IMR-90 (cell line): ENCODE measurements at regions not wholly inside any gene's neighbourhood (a gene's known extent, or its start where the extent isn't known, plus 50 kb on each side); places are given as distances from the start of the nearest gene placed in this dataset.

ENCODE experiments used
- ATAC-seq: fragments of 200-7000 bp; cut with Tn5 transposase; 2 replicates; pipeline ENCODE4 v1.9.1; 2020; ENCODE audit warnings: low read depth, mild to moderate bottlenecking, moderate library complexity
- BruUV-seq: library from RNA; stranded (reverse); fragments of 400-500 nt; replicated peaks from 2 replicates; lab custom pipeline; 2021; lab: Mats Ljungman, UMichigan
- CTCF ChIA-PET: fragments of 300-600 bp; formaldehyde crosslinking; extraction: SDS; loops from one replicate; lab custom pipeline; 2021; ENCODE audit warnings: antibody characterized with exemption; lab: Yijun Ruan, JAX
- POLR2A ChIA-PET: fragments of 300-600 bp; sonication (Branson Sonifier 250); formaldehyde crosslinking; loops from one replicate; lab custom pipeline; 2022; ENCODE audit warnings: antibody characterized with exemption; ENCODE audit not compliant: unreplicated experiment; lab: Charles Lee
- DNase-seq: peaks from one replicate; pipeline ENCODE4 v3.0.0; 2013
- H2AFZ ChIP-seq: replicated peaks from 2 replicates; pipeline ENCODE3; 2013; ENCODE audit warnings: low read length, mild to moderate bottlenecking; ENCODE audit not compliant: poor library complexity
- H2AK5ac ChIP-seq: 2 replicates; pipeline ENCODE4 v1.6.1; 2013; ENCODE audit warnings: low read depth, low read length, inconsistent platforms
- H2AK9ac ChIP-seq: replicated peaks from 2 replicates; pipeline ENCODE3; 2013; ENCODE audit warnings: mild to moderate bottlenecking, low read depth, low read length, moderate library complexity; ENCODE audit not compliant: poor library complexity
- H2BK120ac ChIP-seq: 2 replicates; pipeline ENCODE4 v1.6.1; 2013; ENCODE audit warnings: low read depth, low read length, inconsistent platforms
- H2BK15ac ChIP-seq: 3 replicates; pipeline ENCODE4 v1.6.1; 2013; ENCODE audit warnings: low read depth, low read length, inconsistent platforms
- H2BK20ac ChIP-seq: 2 replicates; pipeline ENCODE4 v1.6.1; 2013; ENCODE audit warnings: low read depth, mild to moderate bottlenecking, inconsistent platforms, low read length, moderate library complexity
- H2BK5ac ChIP-seq: 2 replicates; pipeline ENCODE4 v1.6.1; 2013; ENCODE audit warnings: mild to moderate bottlenecking, low read depth, low read length, inconsistent platforms; ENCODE audit not compliant: poor library complexity, severe bottlenecking
- H3K14ac ChIP-seq: replicated peaks from 2 replicates; pipeline ENCODE4 v1.6.1; 2013; ENCODE audit warnings: low read depth, low read length, inconsistent platforms
- H3K18ac ChIP-seq: 2 replicates; pipeline ENCODE4 v1.6.1; 2013; ENCODE audit warnings: low read depth, low read length, control low read depth
- H3K23ac ChIP-seq: 2 replicates; pipeline ENCODE4 v1.6.1; 2013; ENCODE audit warnings: low read depth, low read length, inconsistent platforms
- H3K27ac ChIP-seq: 2 replicates; pipeline ENCODE4 v1.5.1; 2013; ENCODE audit warnings: mild to moderate bottlenecking, control low read depth, low read length; ENCODE audit not compliant: insufficient read depth
- H3K27me3 ChIP-seq: 2 replicates; pipeline ENCODE4 v1.6.1; 2013; ENCODE audit warnings: low read length; ENCODE audit not compliant: control insufficient read depth, insufficient read depth
- H3K36me3 ChIP-seq: 2 replicates; pipeline ENCODE4 v1.6.1; 2013; ENCODE audit warnings: low read length, mixed read lengths; ENCODE audit not compliant: control insufficient read depth, insufficient read depth
- H3K4ac ChIP-seq: 2 replicates; pipeline ENCODE4 v1.6.1; 2013; ENCODE audit warnings: low read depth, low read length, inconsistent platforms
- H3K4me1 ChIP-seq: 2 replicates; pipeline ENCODE4 v1.6.1; 2013; ENCODE audit warnings: low read length, mixed read lengths; ENCODE audit not compliant: control insufficient read depth, insufficient read depth
- H3K4me2 ChIP-seq: 2 replicates; pipeline ENCODE4 v1.6.1; 2013; ENCODE audit warnings: low read depth, mild to moderate bottlenecking, control low read depth, low read length, moderate library complexity
- H3K4me3 ChIP-seq: 2 replicates; pipeline ENCODE4 v1.5.1; 2013; ENCODE audit warnings: low read depth, mild to moderate bottlenecking, control low read depth, low read length, moderate library complexity; ENCODE audit not compliant: insufficient read depth
- H3K56ac ChIP-seq: 2 replicates; pipeline ENCODE4 v1.6.1; 2013; ENCODE audit warnings: low read length, inconsistent platforms; ENCODE audit not compliant: insufficient read depth; ENCODE audit errors: extremely low read depth
- H3K79me1 ChIP-seq, 2 experiments: 2 replicates each; pipeline ENCODE4 v1.6.1; 2013; ENCODE audit warnings: low read length in 2 of 2, inconsistent platforms in 1 of 2, low read depth in 1 of 2
- H3K9ac ChIP-seq: 2 replicates; pipeline ENCODE4 v1.6.1; 2013; ENCODE audit warnings: low read depth, low read length, control low read depth
- H3K9me1 ChIP-seq: 2 replicates; pipeline ENCODE4 v1.6.1; 2013; ENCODE audit warnings: low read length, inconsistent platforms; ENCODE audit not compliant: insufficient read depth
- H3K9me3 ChIP-seq: 2 replicates; pipeline ENCODE4 v1.6.1; 2013; ENCODE audit warnings: low read length; ENCODE audit not compliant: control insufficient read depth, insufficient read depth
- H4K20me1 ChIP-seq: 2 replicates; pipeline ENCODE4 v1.6.1; 2013; ENCODE audit warnings: low read length, inconsistent platforms; ENCODE audit not compliant: insufficient read depth
- H4K5ac ChIP-seq: 2 replicates; pipeline ENCODE4 v1.6.1; 2013; ENCODE audit warnings: mild to moderate bottlenecking, low read depth, low read length, control low read depth
- H4K8ac ChIP-seq, 2 experiments: 2 replicates each; pipeline ENCODE4 v1.6.1; 2013; ENCODE audit warnings: low read depth in 2 of 2, low read length in 2 of 2, control low read depth in 1 of 2, inconsistent platforms in 1 of 2
- H4K91ac ChIP-seq: 2 replicates; pipeline ENCODE4 v1.6.1; 2013; ENCODE audit warnings: low read depth, low read length, inconsistent platforms; ENCODE audit not compliant: insufficient read depth
- CEBPB ChIP-seq: IDR thresholded peaks from 2 replicates; pipeline ENCODE4 v1.6.1; 2012; ENCODE audit warnings: low read depth, low read length, improper control_type of control experiment
- CHD1 ChIP-seq: IDR thresholded peaks from 2 replicates; pipeline ENCODE4 v1.6.1; 2012; ENCODE audit warnings: low read depth, low read length, improper control_type of control experiment
- ELK1 ChIP-seq: fragments of 150-350 bp; IDR thresholded peaks from 2 replicates; pipeline ENCODE4 v1.6.1; 2016; ENCODE audit warnings: low read depth, mild to moderate bottlenecking, low read length, moderate library complexity, borderline replicate concordance
- MAFK ChIP-seq: IDR thresholded peaks from 2 replicates; pipeline ENCODE4 v1.6.1; 2012; ENCODE audit warnings: low read depth, low read length, improper control_type of control experiment
- MAZ ChIP-seq: IDR thresholded peaks from 2 replicates; pipeline ENCODE4 v1.6.1; 2012; ENCODE audit warnings: low read depth, mild to moderate bottlenecking, low read length, improper control_type of control experiment, moderate library complexity, borderline replicate concordance
- POLR2A ChIP-seq: IDR thresholded peaks from 2 replicates; pipeline ENCODE4 v1.6.1; 2012; ENCODE audit warnings: mild to moderate bottlenecking, low read depth, low read length
- RAD21 ChIP-seq: IDR thresholded peaks from 2 replicates; pipeline ENCODE4 v1.6.1; 2012; ENCODE audit warnings: low read length, improper control_type of control experiment
- RCOR1 ChIP-seq: IDR thresholded peaks from 2 replicates; pipeline ENCODE4 v1.6.1; 2012; ENCODE audit warnings: mild to moderate bottlenecking, low read length, improper control_type of control experiment; ENCODE audit not compliant: insufficient replicate concordance
- SMC3 ChIP-seq: fragments of 150-350 bp; IDR thresholded peaks from 2 replicates; pipeline ENCODE4 v1.6.1; 2016; ENCODE audit warnings: low read depth, mild to moderate bottlenecking, antibody characterized with exemption, low read length, moderate library complexity
- WGBS, 2 experiments: methylation state at CpG; one replicate each; pipeline versions ENCODE4 v1.1.5 to v1.1.7; 2013; ENCODE audit warnings: missing lambda C conversion rate in 2 of 2; ENCODE audit not compliant: insufficient read length in 1 of 2; ENCODE audit errors: extremely low coverage in 2 of 2; 5-methylcytosine and 5-hydroxymethylcytosine counted together
- dilution Hi-C: fragments of 300-500 bp; cut with HindIII; formaldehyde crosslinking; loops from one replicate; pipeline ENCODE4 v1.14.3; 2018; ENCODE audit warnings: low sequenced_read_pairs; ENCODE audit not compliant: unreplicated experiment
- in situ Hi-C: fragments of 300-500 bp; cut with MboI; formaldehyde crosslinking; loops from 3 replicates; pipeline ENCODE4 v1.14.3; 2019; ENCODE audit warnings: low sequenced_read_pairs, inconsistent platforms, mixed read lengths
- intact Hi-C: fragments of 100-400 bp; cut with micrococcal nuclease; formaldehyde crosslinking; loops from 2 replicates; pipeline ENCODE4 v1.10.0; 2022

DNA sequence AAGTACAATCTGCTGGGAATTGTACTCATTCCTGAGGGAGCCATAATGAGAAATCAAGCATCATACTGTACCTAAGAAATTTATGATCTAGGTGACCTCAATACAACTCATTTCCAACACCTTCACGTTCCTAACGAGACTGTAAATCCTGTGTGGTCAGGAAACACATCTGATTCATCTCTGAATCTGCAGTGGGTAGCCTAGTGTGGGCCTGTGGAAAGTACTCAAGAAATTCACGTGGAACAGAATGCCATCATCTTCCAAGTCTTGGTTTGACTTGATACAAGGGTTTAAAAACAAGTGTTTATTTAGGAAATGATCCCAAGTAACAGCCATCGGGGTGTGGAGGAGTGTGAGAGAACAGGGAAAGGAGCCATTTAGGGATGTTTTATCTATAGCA is 568.9 kb downstream of the EDEM1 start:
- no peak overlapping the region for H2BK120ac ChIP-seq
- no peak for ATAC-seq
- DNase-seq = no peak
- no peak overlapping the region for H2AFZ ChIP-seq
- no peak overlapping the region for H3K18ac ChIP-seq
- no peak overlapping the region for H2AK5ac ChIP-seq
- H2BK15ac ChIP-seq = no peak overlapping the region
- H3K14ac ChIP-seq = no peak overlapping the region
- H4K5ac ChIP-seq = no peak overlapping the region
- no peaks in the 10 kb centered on the region for H3K36me3 ChIP-seq
- ChIA-PET POLR2A (no interaction called here), CTCF (interaction anchor here (0.6 kb wide), 1 partner anchor 330 kb away, joined by 3 read pairs; no protein-coding TSS in a partner anchor)
- TF ChIP-seq RAD21 (no peak), ELK1 (no peak), RCOR1 (no peak), CEBPB (no peak), MAFK (no peak), CHD1 (no peak), MAZ (no peak), SMC3 (no peak), POLR2A (no peak)
- BruUV-seq = no TSS peak
- H4K8ac ChIP-seq = no peak overlapping the region
- H3K56ac ChIP-seq = no peak overlapping the region
- H4K91ac ChIP-seq = no peak overlapping the region
- dilution Hi-C loops = no loop called here
- no peak overlapping the region for H2BK5ac ChIP-seq
- no peak overlapping the region for H3K23ac ChIP-seq
- no peak overlapping the region for H3K27ac ChIP-seq
- no peak overlapping the region for H2AK9ac ChIP-seq
- no peak overlapping the region for H3K4me2 ChIP-seq
- no peaks in the 10 kb centered on the region for H3K27me3 ChIP-seq
- no peaks in the 10 kb centered on the region for H3K9me1 ChIP-seq
- H3K4me1 ChIP-seq = no peaks in the 10 kb centered on the region
- no peak overlapping the region for H3K4ac ChIP-seq
- intact Hi-C loops = no loop called here
- H3K79me1 ChIP-seq = no peaks in the 10 kb centered on the region
- no CpG with 5 or more reads among the region's 4 CpGs for WGBS, 2 experiments
- no peak overlapping the region for H3K9ac ChIP-seq
- no peak overlapping the region for H3K4me3 ChIP-seq
- no peaks in the 10 kb centered on the region for H4K20me1 ChIP-seq
- H3K9me3 ChIP-seq = peaks cover 10% of the 10 kb centered on the region; the same call in 1 of the 2 replicates
- H2BK20ac ChIP-seq = no peak overlapping the region
- in situ Hi-C loops = no loop called here
